K562 (cell line): ENCODE measurements at regions not wholly inside any gene's neighbourhood (a gene's known extent, or its start where the extent isn't known, plus 50 kb on each side); places are given as distances from the start of the nearest gene placed in this dataset.

Experiments
- ATAC-seq: fragments of 200-7000 bp; cut with Tn5 transposase; 3 replicates; pipeline ENCODE4 v1.9.1; 2020; ENCODE audit warnings: moderate library complexity
- BruUV-seq: library from RNA; stranded (reverse); fragments of 400-500 nt; replicated peaks from 2 replicates; lab custom pipeline; 2021; lab: Mats Ljungman, UMichigan
- CTCF ChIA-PET: fragments of 300-600 bp; formaldehyde crosslinking; extraction: SDS; loops from one replicate; lab custom pipeline; 2021; ENCODE audit warnings: low intra/inter-chr PET ratio; lab: Yijun Ruan, JAX
- POLR2A ChIA-PET: fragments of 300-600, 350-650 bp; sonication (Branson Sonifier 250); formaldehyde crosslinking; extraction: SDS; loops from one replicate; lab custom pipeline; 2021; ENCODE audit warnings: antibody characterized with exemption, inconsistent platforms; lab: Yijun Ruan, JAX
- DNase-seq, 4 experiments: peaks; one replicate each; pipeline versions ENCODE4 v3.0.0 to v3.0.0-alpha.2; 2011 to 2018; ENCODE audit warnings: low spot score in 3 of 4, mixed read lengths in 3 of 4; ENCODE audit errors: extremely low read depth in 1 of 4
- FAIRE-seq: peaks from 2 replicates; lab custom pipeline; 2011; peaks lifted over from hg19 to GRCh38; lab: Jason Lieb, UNC
- H2AFZ ChIP-seq: 2 replicates; pipeline ENCODE4 v1.6.0; 2011; ENCODE audit warnings: low read depth, low read length, control low read depth, inconsistent platforms
- H3K27ac ChIP-seq: fragments of 200-600 bp; 3 replicates; pipeline ENCODE4 v1.8.0; 2011; ENCODE audit warnings: low read depth, mild to moderate bottlenecking, control low read depth, inconsistent platforms, low read length, moderate library complexity, mixed read lengths; ENCODE audit errors: extremely low read depth
- H3K27me3 ChIP-seq, 2 experiments: fragments of 300-600 bp in 1 of 2; 2 replicates in 1 of 2; 3 replicates in 1 of 2; pipeline versions ENCODE4 v1.6.0 to v1.8.0; 2011; ENCODE audit warnings: inconsistent platforms in 2 of 2, low read length in 2 of 2, mild to moderate bottlenecking in 1 of 2, mixed read lengths in 1 of 2, moderate library complexity in 1 of 2; ENCODE audit not compliant: control insufficient read depth in 2 of 2, insufficient read depth in 2 of 2
- H3K36me3 ChIP-seq: fragments of 300-600 bp; 3 replicates; pipeline ENCODE4 v1.8.0; 2011; ENCODE audit warnings: mild to moderate bottlenecking, low read length, inconsistent platforms; ENCODE audit not compliant: control insufficient read depth, insufficient read depth
- H3K4me1 ChIP-seq, 2 experiments: fragments of 200-600 bp in 1 of 2; replicated peaks in 1 of 2; 2 replicates in 1 of 2; 3 replicates in 1 of 2; pipeline versions ENCODE4 v1.5.1 to v1.8.0; 2011; ENCODE audit warnings: inconsistent platforms in 2 of 2, low read length in 2 of 2, mild to moderate bottlenecking in 1 of 2, mixed read lengths in 1 of 2, moderate library complexity in 1 of 2; ENCODE audit not compliant: control insufficient read depth in 2 of 2, insufficient read depth in 2 of 2
- H3K4me2 ChIP-seq: 2 replicates; pipeline ENCODE4 v1.6.1; 2011; ENCODE audit warnings: low read length, control low read depth, inconsistent platforms, mixed read lengths; ENCODE audit not compliant: insufficient read depth
- H3K4me3 ChIP-seq: fragments of 200-600 bp; sonication (generic), shearing (Covaris generic); 2 replicates; pipeline ENCODE4 v1.5.1; 2016; ENCODE audit warnings: control low read depth, inconsistent platforms
- H3K79me2 ChIP-seq: fragments of 200-600 bp; 3 replicates; pipeline ENCODE4 v1.8.0; 2011; ENCODE audit warnings: low read length, inconsistent platforms; ENCODE audit not compliant: control insufficient read depth, insufficient read depth
- H3K9ac ChIP-seq, 2 experiments: 2 replicates each; pipeline versions ENCODE4 v1.6.0 to v1.6.1; 2011; ENCODE audit warnings: low read depth in 2 of 2, low read length in 2 of 2, control low read depth in 1 of 2, inconsistent platforms in 1 of 2, mild to moderate bottlenecking in 1 of 2, mixed read lengths in 1 of 2; ENCODE audit not compliant: insufficient read depth in 1 of 2
- H3K9me1 ChIP-seq: one replicate; pipeline ENCODE4 v1.6.0; 2011; ENCODE audit warnings: inconsistent platforms, mild to moderate bottlenecking, low read length, moderate library complexity; ENCODE audit not compliant: control insufficient read depth, insufficient read depth
- H3K9me3 ChIP-seq: replicated peaks from 2 replicates; pipeline ENCODE4 v1.5.1; 2011; ENCODE audit warnings: low read depth, low read length, inconsistent platforms; ENCODE audit not compliant: control insufficient read depth, insufficient read depth
- H4K20me1 ChIP-seq: replicated peaks from 2 replicates; pipeline ENCODE4 v1.6.1; 2011; ENCODE audit warnings: low read length, inconsistent platforms, mixed read lengths; ENCODE audit not compliant: control insufficient read depth, insufficient read depth
- CBX2 ChIP-seq: fragments of 200-600 bp; sonication (generic); IDR thresholded peaks from one replicate; pipeline ENCODE4 v1.6.1; 2012; ENCODE audit warnings: mild to moderate bottlenecking, low read length, inconsistent platforms; ENCODE audit not compliant: insufficient read depth, poor library complexity, severe bottlenecking
- ELF4 ChIP-seq: fragments of 450-650 bp; formaldehyde crosslinking; IDR thresholded peaks from 2 replicates; pipeline ENCODE4 v1.4.0; 2022; ENCODE audit warnings: missing genetic modification characterization
- EZH2 ChIP-seq: IDR thresholded peaks from 2 replicates; pipeline ENCODE4 v1.6.1; 2012; ENCODE audit warnings: low read depth, mild to moderate bottlenecking, inconsistent platforms, low read length, borderline replicate concordance
- HMGN3 ChIP-seq: IDR thresholded peaks from 2 replicates; pipeline ENCODE4 v1.6.1; 2011; ENCODE audit warnings: borderline replicate concordance, low read depth, mild to moderate bottlenecking, mixed read lengths, low read length; ENCODE audit not compliant: insufficient read length; ENCODE audit errors: extremely low read depth
- KLF1 ChIP-seq: fragments of 450-650 bp; IDR thresholded peaks from 2 replicates; pipeline ENCODE4 v1.6.1; 2016; ENCODE audit warnings: missing genetic modification characterization, missing compliant biosample characterization
- LEF1 ChIP-seq: fragments of 450-650 bp; IDR thresholded peaks from 2 replicates; pipeline ENCODE4 v1.6.1; 2016; ENCODE audit warnings: mild to moderate bottlenecking
- NRF1 ChIP-seq, 2 experiments: fragments of 450-650 bp; IDR thresholded peaks in 1 of 2; conservative IDR thresholded peaks in 1 of 2; 2 replicates each; pipeline ENCODE4 v1.6.1; 2014; ENCODE audit warnings: mild to moderate bottlenecking in 2 of 2
- SETDB1 ChIP-seq: IDR thresholded peaks from one replicate; pipeline ENCODE4 v1.6.1; 2012; ENCODE audit warnings: low read length, control low read depth, inconsistent platforms
- SPI1 ChIP-seq: IDR thresholded peaks from 2 replicates; pipeline ENCODE4 v1.6.1; 2011; ENCODE audit warnings: low read depth, low read length, control low read depth, borderline replicate concordance
- WGBS: fragments of 100-300 bp; shearing (Covaris generic); methylation state at CpG from one replicate; pipeline ENCODE4 v1.1.6; 2016; ENCODE audit warnings: low coverage, mixed read lengths; ENCODE audit not compliant: insufficient coverage; ENCODE audit errors: missing lambda C conversion rate; 5-methylcytosine and 5-hydroxymethylcytosine counted together
- in situ Hi-C: fragments of 300-500 bp; cut with MboI; formaldehyde crosslinking; loops from 4 replicates; pipeline ENCODE4 v1.15.0; 2018; ENCODE audit warnings: inconsistent platforms, mixed read lengths
- intact Hi-C: fragments of 100-400 bp; cut with micrococcal nuclease; formaldehyde crosslinking; loops from 2 replicates; pipeline ENCODE4 v1.14.2; 2022
- TF ChIP-seq, protein P1 (sequence below), 2 experiments: fragments of 450-650 bp; conservative IDR thresholded peaks; 2 replicates each; pipeline ENCODE4 v1.6.1; 2017; ENCODE audit warnings: mild to moderate bottlenecking in 2 of 2, moderate library complexity in 2 of 2
- TF ChIP-seq, protein P2 (sequence below): fragments of 450-650 bp; conservative IDR thresholded peaks from 2 replicates; pipeline ENCODE4 v1.6.1; 2016; ENCODE audit warnings: missing genetic modification characterization, low read depth, mild to moderate bottlenecking, missing compliant biosample characterization, moderate library complexity

DNA sequence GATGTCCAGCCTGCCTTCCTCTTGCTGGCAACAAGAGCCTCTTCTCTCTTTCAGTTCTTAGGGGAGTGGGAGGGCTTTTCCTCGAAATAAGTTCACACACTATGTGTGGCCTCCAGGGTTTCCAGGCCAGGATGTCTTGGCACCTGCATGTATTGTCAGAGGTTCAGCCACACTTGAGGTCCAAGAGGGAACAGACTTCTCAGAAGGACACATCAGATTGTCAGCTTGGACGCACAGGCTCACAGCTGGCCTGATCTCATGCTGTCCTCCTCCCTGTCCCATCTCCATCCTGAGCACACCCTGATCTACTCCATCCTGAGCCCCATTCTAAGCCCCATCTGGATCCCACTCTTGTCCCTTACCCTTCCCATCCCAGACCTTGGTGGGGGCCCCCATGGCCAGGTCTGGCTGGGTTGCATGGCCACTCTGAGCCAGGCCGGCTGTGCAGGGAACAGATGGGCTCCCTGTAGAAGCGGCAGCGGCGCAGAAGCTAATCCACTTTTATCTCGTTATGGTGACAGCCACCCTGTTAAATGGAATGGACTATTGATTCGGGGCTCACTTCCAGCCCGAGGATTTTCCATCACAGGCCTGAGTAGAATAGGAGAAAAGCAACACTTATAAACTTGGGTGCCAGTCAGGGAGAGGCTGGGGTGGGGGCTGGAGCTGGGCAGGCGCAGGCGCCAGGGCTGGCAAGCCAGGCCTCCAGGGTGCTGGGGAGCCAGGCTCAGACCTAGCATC, 85.1 kb upstream of the CSF3R start:
- H3K4me1 ChIP-seq = no peaks in the 10 kb centered on the region; a peak in 2 of 5 replicates
- intact Hi-C loops = no loop called here
- no peaks in the 10 kb centered on the region for H3K79me2 ChIP-seq
- no peaks in the 10 kb centered on the region for H3K9me3 ChIP-seq
- H3K4me2 ChIP-seq = no peak overlapping the region
- TF ChIP-seq LEF1 (no peak), NRF1 (conservative IDR thresholded peaks at IDR 0.05 in 1 of 2, IDR thresholded peaks at IDR 0.05 in 1 of 2) (no peak), EZH2 (no peak), ELF4 (CRISPR knock-in tag) (no peak), SETDB1 (no peak), KLF1 (no peak), SPI1 (no peak), HMGN3 (no peak), CBX2 (no peak)
- TF ChIP-seq, protein P1, sequence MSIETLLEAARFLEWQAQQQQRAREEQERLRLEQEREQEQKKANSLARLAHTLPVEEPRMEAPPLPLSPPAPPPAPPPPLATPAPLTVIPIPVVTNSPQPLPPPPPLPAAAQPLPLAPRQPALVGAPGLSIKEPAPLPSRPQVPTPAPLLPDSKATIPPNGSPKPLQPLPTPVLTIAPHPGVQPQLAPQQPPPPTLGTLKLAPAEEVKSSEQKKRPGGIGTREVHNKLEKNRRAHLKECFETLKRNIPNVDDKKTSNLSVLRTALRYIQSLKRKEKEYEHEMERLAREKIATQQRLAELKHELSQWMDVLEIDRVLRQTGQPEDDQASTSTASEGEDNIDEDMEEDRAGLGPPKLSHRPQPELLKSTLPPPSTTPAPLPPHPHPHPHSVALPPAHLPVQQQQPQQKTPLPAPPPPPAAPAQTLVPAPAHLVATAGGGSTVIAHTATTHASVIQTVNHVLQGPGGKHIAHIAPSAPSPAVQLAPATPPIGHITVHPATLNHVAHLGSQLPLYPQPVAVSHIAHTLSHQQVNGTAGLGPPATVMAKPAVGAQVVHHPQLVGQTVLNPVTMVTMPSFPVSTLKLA (conservative IDR thresholded peaks at IDR 0.05) = no peak
- TF ChIP-seq, protein P2, sequence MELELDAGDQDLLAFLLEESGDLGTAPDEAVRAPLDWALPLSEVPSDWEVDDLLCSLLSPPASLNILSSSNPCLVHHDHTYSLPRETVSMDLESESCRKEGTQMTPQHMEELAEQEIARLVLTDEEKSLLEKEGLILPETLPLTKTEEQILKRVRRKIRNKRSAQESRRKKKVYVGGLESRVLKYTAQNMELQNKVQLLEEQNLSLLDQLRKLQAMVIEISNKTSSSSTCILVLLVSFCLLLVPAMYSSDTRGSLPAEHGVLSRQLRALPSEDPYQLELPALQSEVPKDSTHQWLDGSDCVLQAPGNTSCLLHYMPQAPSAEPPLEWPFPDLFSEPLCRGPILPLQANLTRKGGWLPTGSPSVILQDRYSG (tag) = no peak
- H3K9me1 ChIP-seq = no peaks in the 10 kb centered on the region
- DNase-seq (no peak), FAIRE-seq (no peak), ATAC-seq (no peak)
- no peaks in the 10 kb centered on the region for H3K36me3 ChIP-seq
- no peak overlapping the region for H2AFZ ChIP-seq
- no peak overlapping the region for H3K27ac ChIP-seq
- POLR2A ChIA-PET = no interaction called here
- peaks cover 9% of the 10 kb centered on the region for H4K20me1 ChIP-seq
- no TSS peak for BruUV-seq
- in situ Hi-C loops = no loop called here
- CTCF ChIA-PET = no interaction called here
- H3K4me3 ChIP-seq = no peak overlapping the region
- peaks cover 4 to 64% of the 10 kb centered on the region in 2 experiments; a peak in 3 of 5 replicates for H3K27me3 ChIP-seq
- under 1% methylated on average over 11 of the region's 11 CpGs for WGBS
- H3K9ac ChIP-seq = no peak overlapping the region
